H1 (cell line): ENCODE measurements at regions not wholly inside any gene's neighbourhood (a gene's known extent, or its start where the extent isn't known, plus 50 kb on each side); places are given as distances from the start of the nearest gene placed in this dataset.

Source experiments
- BCL11A ChIP-seq, 2 experiments: IDR thresholded peaks; one replicate each; pipeline ENCODE4 v1.6.1; 2011; ENCODE audit warnings: low read depth in 2 of 2, low read length in 2 of 2, mild to moderate bottlenecking in 2 of 2
- CHD2 ChIP-seq: IDR thresholded peaks from 2 replicates; pipeline ENCODE4 v1.6.1; 2012; ENCODE audit warnings: low read length, improper control_type of control experiment
- EP300 ChIP-seq, 2 experiments: IDR thresholded peaks; 1 replicate in 1 of 2; 2 replicates in 1 of 2; pipeline ENCODE4 v1.6.1; 2011 to 2012; ENCODE audit warnings: low read depth in 2 of 2, low read length in 2 of 2, mild to moderate bottlenecking in 2 of 2, borderline replicate concordance in 1 of 2, inconsistent platforms in 1 of 2, moderate library complexity in 1 of 2
- GTF2F1 ChIP-seq: IDR thresholded peaks from 2 replicates; pipeline ENCODE4 v1.6.1; 2012; ENCODE audit warnings: low read depth, low read length, improper control_type of control experiment, borderline replicate concordance
- JUN ChIP-seq: IDR thresholded peaks from 2 replicates; pipeline ENCODE4 v1.6.1; 2011; ENCODE audit warnings: low read depth, mild to moderate bottlenecking, improper control_type of control experiment, low read length
- JUND ChIP-seq: IDR thresholded peaks from 2 replicates; pipeline ENCODE4 v1.6.1; 2011; ENCODE audit warnings: mild to moderate bottlenecking, improper control_type of control experiment, low read length
- MAFK ChIP-seq: IDR thresholded peaks from 2 replicates; pipeline ENCODE4 v1.6.1; 2012; ENCODE audit warnings: low read depth, mild to moderate bottlenecking, improper control_type of control experiment, low read length
- POU5F1 ChIP-seq: IDR thresholded peaks from 2 replicates; pipeline ENCODE4 v1.6.1; 2011; ENCODE audit warnings: low read depth, mild to moderate bottlenecking, low read length, moderate library complexity
- RAD21 ChIP-seq, 2 experiments: IDR thresholded peaks in 1 of 2; conservative IDR thresholded peaks in 1 of 2; 2 replicates each; pipeline ENCODE4 v1.6.1; 2011; ENCODE audit warnings: low read depth in 2 of 2, low read length in 2 of 2, improper control_type of control experiment in 1 of 2, inconsistent platforms in 1 of 2, mild to moderate bottlenecking in 1 of 2, moderate library complexity in 1 of 2
- SUZ12 ChIP-seq: fragments of 200-600 bp; sonication (generic); IDR thresholded peaks from 2 replicates; pipeline ENCODE4 v1.6.1; 2012; ENCODE audit warnings: mild to moderate bottlenecking, inconsistent platforms, low read length, moderate library complexity, mixed read lengths
- TF ChIP-seq, protein P1 (sequence below), 3 experiments: IDR thresholded peaks; 1 replicate in 2 of 3; 2 replicates in 1 of 3; pipeline versions ENCODE4 v1.5.1 to v1.6.1; 2011; ENCODE audit warnings: low read length in 3 of 3, mild to moderate bottlenecking in 3 of 3, inconsistent platforms in 2 of 3, low read depth in 1 of 3, moderate library complexity in 1 of 3; ENCODE audit not compliant: insufficient read depth in 1 of 3; ENCODE audit errors: control extremely low read depth in 1 of 3
- TF ChIP-seq, protein P2 (sequence below): IDR thresholded peaks from 2 replicates; pipeline ENCODE4 v1.6.1; 2012; ENCODE audit warnings: low read length, inconsistent platforms

DNA sequence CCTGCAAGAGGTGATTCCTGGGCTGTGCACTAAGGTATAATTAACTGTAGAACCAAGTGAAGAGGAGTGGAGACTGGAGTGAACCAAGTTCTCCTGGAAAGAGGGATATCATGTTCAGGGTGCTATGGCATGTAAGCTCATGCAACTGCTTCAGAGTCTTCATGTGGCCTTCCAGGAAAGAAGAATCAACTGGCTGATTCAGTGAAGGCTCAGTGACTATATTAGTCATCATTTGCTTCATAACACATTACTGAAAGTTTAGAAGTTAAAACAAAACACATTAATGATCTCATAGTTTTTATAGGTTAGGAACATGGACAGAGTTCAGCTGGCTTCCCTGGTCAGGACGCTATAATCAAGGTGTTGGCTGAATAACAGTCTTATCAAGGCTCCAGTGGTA is 1200.8 kb upstream of the GYPC start:
- no peak for TF ChIP-seq JUND
- TF ChIP-seq, protein P1, sequence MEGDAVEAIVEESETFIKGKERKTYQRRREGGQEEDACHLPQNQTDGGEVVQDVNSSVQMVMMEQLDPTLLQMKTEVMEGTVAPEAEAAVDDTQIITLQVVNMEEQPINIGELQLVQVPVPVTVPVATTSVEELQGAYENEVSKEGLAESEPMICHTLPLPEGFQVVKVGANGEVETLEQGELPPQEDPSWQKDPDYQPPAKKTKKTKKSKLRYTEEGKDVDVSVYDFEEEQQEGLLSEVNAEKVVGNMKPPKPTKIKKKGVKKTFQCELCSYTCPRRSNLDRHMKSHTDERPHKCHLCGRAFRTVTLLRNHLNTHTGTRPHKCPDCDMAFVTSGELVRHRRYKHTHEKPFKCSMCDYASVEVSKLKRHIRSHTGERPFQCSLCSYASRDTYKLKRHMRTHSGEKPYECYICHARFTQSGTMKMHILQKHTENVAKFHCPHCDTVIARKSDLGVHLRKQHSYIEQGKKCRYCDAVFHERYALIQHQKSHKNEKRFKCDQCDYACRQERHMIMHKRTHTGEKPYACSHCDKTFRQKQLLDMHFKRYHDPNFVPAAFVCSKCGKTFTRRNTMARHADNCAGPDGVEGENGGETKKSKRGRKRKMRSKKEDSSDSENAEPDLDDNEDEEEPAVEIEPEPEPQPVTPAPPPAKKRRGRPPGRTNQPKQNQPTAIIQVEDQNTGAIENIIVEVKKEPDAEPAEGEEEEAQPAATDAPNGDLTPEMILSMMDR (IDR thresholded peaks at IDR 0.05; ENCODE audit: control extremely low read depth in 1 of 3, insufficient read depth in 1 of 3, low read depth in 1 of 3, low read length in 3 of 3): no peak
- TF ChIP-seq MAFK: no peak
- no peak for TF ChIP-seq RAD21 (IDR thresholded peaks at IDR 0.05 in 1 of 2, conservative IDR thresholded peaks at IDR 0.05 in 1 of 2; ENCODE audit: low read depth in 2 of 2, low read length in 2 of 2)
- no peak for TF ChIP-seq GTF2F1
- TF ChIP-seq CHD2: no peak
- TF ChIP-seq BCL11A (IDR thresholded peaks at IDR 0.05; ENCODE audit: low read depth in 2 of 2, low read length in 2 of 2): no peak
- no peak for TF ChIP-seq EP300 (IDR thresholded peaks at IDR 0.05; ENCODE audit: borderline replicate concordance in 1 of 2, low read depth in 2 of 2, low read length in 2 of 2)
- TF ChIP-seq SUZ12: no peak
- TF ChIP-seq, protein P2, sequence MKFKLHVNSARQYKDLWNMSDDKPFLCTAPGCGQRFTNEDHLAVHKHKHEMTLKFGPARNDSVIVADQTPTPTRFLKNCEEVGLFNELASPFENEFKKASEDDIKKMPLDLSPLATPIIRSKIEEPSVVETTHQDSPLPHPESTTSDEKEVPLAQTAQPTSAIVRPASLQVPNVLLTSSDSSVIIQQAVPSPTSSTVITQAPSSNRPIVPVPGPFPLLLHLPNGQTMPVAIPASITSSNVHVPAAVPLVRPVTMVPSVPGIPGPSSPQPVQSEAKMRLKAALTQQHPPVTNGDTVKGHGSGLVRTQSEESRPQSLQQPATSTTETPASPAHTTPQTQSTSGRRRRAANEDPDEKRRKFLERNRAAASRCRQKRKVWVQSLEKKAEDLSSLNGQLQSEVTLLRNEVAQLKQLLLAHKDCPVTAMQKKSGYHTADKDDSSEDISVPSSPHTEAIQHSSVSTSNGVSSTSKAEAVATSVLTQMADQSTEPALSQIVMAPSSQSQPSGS: no peak
- no peak for TF ChIP-seq JUN
- no peak for TF ChIP-seq POU5F1
